Tibial nerve (tissue), 4 donors: ENCODE measurements at regions not wholly inside any gene's neighbourhood (a gene's known extent, or its start where the extent isn't known, plus 50 kb on each side); places are given as distances from the start of the nearest gene placed in this dataset.

Source experiments
- EP300 ChIP-seq, 2 donors: sonication (generic); formaldehyde crosslinking; IDR thresholded peaks; one replicate each; pipeline ENCODE4 v1.6.1; 2017; ENCODE audit warnings: antibody characterized with exemption in 2 of 2, mild to moderate bottlenecking in 1 of 2
- TF ChIP-seq, protein P1 (sequence below), 5 experiments: fragments of 200-600 bp in 3 of 5; fragments of 450-650 bp in 2 of 5; sonication (generic) in 3 of 5; IDR thresholded peaks; one replicate each; pipeline ENCODE4 v1.5.1; 2016 to 2019; ENCODE audit warnings: antibody characterized with exemption in 5 of 5, mild to moderate bottlenecking in 3 of 5, moderate library complexity in 2 of 5

DNA sequence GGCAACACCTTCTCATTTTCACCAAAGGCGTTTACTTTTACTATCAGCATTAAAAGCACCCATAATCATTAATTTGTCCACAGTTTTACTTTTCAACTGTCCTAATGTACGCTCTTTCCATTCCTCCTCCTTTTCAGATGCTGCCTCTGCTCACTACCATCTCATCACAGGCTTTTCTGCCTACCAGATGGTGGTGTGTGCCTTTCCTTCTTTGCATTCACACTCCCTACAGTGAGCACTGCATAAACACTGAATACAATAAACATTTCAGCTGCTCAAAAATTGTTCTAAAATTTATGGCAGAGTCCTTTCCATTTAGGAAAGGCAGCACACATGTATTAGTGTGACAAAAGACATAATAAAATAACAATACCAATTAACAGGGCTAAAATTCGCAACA lies 435.7 kb downstream of the GXYLT1 start:
- TF ChIP-seq, protein P1, sequence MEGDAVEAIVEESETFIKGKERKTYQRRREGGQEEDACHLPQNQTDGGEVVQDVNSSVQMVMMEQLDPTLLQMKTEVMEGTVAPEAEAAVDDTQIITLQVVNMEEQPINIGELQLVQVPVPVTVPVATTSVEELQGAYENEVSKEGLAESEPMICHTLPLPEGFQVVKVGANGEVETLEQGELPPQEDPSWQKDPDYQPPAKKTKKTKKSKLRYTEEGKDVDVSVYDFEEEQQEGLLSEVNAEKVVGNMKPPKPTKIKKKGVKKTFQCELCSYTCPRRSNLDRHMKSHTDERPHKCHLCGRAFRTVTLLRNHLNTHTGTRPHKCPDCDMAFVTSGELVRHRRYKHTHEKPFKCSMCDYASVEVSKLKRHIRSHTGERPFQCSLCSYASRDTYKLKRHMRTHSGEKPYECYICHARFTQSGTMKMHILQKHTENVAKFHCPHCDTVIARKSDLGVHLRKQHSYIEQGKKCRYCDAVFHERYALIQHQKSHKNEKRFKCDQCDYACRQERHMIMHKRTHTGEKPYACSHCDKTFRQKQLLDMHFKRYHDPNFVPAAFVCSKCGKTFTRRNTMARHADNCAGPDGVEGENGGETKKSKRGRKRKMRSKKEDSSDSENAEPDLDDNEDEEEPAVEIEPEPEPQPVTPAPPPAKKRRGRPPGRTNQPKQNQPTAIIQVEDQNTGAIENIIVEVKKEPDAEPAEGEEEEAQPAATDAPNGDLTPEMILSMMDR (IDR thresholded peaks at IDR 0.05) = no peak
- no peak for TF ChIP-seq EP300 (IDR thresholded peaks at IDR 0.05)
